IMR-90 (cell line): ENCODE measurements at regions not wholly inside any gene's neighbourhood (a gene's known extent, or its start where the extent isn't known, plus 50 kb on each side); places are given as distances from the start of the nearest gene placed in this dataset.

ENCODE experiments used
- ATAC-seq: fragments of 200-7000 bp; cut with Tn5 transposase; 2 replicates; pipeline ENCODE4 v1.9.1; 2020; ENCODE audit warnings: low read depth, mild to moderate bottlenecking, moderate library complexity
- BruUV-seq: library from RNA; stranded (reverse); fragments of 400-500 nt; replicated peaks from 2 replicates; lab custom pipeline; 2021; lab: Mats Ljungman, UMichigan
- CTCF ChIA-PET: fragments of 300-600 bp; formaldehyde crosslinking; extraction: SDS; loops from one replicate; lab custom pipeline; 2021; ENCODE audit warnings: antibody characterized with exemption; lab: Yijun Ruan, JAX
- POLR2A ChIA-PET: fragments of 300-600 bp; sonication (Branson Sonifier 250); formaldehyde crosslinking; loops from one replicate; lab custom pipeline; 2022; ENCODE audit warnings: antibody characterized with exemption; ENCODE audit not compliant: unreplicated experiment; lab: Charles Lee
- DNase-seq: peaks from one replicate; pipeline ENCODE4 v3.0.0; 2013
- H2AFZ ChIP-seq: replicated peaks from 2 replicates; pipeline ENCODE3; 2013; ENCODE audit warnings: low read length, mild to moderate bottlenecking; ENCODE audit not compliant: poor library complexity
- H2AK5ac ChIP-seq: 2 replicates; pipeline ENCODE4 v1.6.1; 2013; ENCODE audit warnings: low read depth, low read length, inconsistent platforms
- H2AK9ac ChIP-seq: replicated peaks from 2 replicates; pipeline ENCODE3; 2013; ENCODE audit warnings: mild to moderate bottlenecking, low read depth, low read length, moderate library complexity; ENCODE audit not compliant: poor library complexity
- H2BK120ac ChIP-seq: 2 replicates; pipeline ENCODE4 v1.6.1; 2013; ENCODE audit warnings: low read depth, low read length, inconsistent platforms
- H2BK15ac ChIP-seq: 3 replicates; pipeline ENCODE4 v1.6.1; 2013; ENCODE audit warnings: low read depth, low read length, inconsistent platforms
- H2BK20ac ChIP-seq: 2 replicates; pipeline ENCODE4 v1.6.1; 2013; ENCODE audit warnings: low read depth, mild to moderate bottlenecking, inconsistent platforms, low read length, moderate library complexity
- H2BK5ac ChIP-seq: 2 replicates; pipeline ENCODE4 v1.6.1; 2013; ENCODE audit warnings: mild to moderate bottlenecking, low read depth, low read length, inconsistent platforms; ENCODE audit not compliant: poor library complexity, severe bottlenecking
- H3K14ac ChIP-seq: replicated peaks from 2 replicates; pipeline ENCODE4 v1.6.1; 2013; ENCODE audit warnings: low read depth, low read length, inconsistent platforms
- H3K18ac ChIP-seq: 2 replicates; pipeline ENCODE4 v1.6.1; 2013; ENCODE audit warnings: low read depth, low read length, control low read depth
- H3K23ac ChIP-seq: 2 replicates; pipeline ENCODE4 v1.6.1; 2013; ENCODE audit warnings: low read depth, low read length, inconsistent platforms
- H3K27ac ChIP-seq: 2 replicates; pipeline ENCODE4 v1.5.1; 2013; ENCODE audit warnings: mild to moderate bottlenecking, control low read depth, low read length; ENCODE audit not compliant: insufficient read depth
- H3K27me3 ChIP-seq: 2 replicates; pipeline ENCODE4 v1.6.1; 2013; ENCODE audit warnings: low read length; ENCODE audit not compliant: control insufficient read depth, insufficient read depth
- H3K36me3 ChIP-seq: 2 replicates; pipeline ENCODE4 v1.6.1; 2013; ENCODE audit warnings: low read length, mixed read lengths; ENCODE audit not compliant: control insufficient read depth, insufficient read depth
- H3K4ac ChIP-seq: 2 replicates; pipeline ENCODE4 v1.6.1; 2013; ENCODE audit warnings: low read depth, low read length, inconsistent platforms
- H3K4me1 ChIP-seq: 2 replicates; pipeline ENCODE4 v1.6.1; 2013; ENCODE audit warnings: low read length, mixed read lengths; ENCODE audit not compliant: control insufficient read depth, insufficient read depth
- H3K4me2 ChIP-seq: 2 replicates; pipeline ENCODE4 v1.6.1; 2013; ENCODE audit warnings: low read depth, mild to moderate bottlenecking, control low read depth, low read length, moderate library complexity
- H3K4me3 ChIP-seq: 2 replicates; pipeline ENCODE4 v1.5.1; 2013; ENCODE audit warnings: low read depth, mild to moderate bottlenecking, control low read depth, low read length, moderate library complexity; ENCODE audit not compliant: insufficient read depth
- H3K56ac ChIP-seq: 2 replicates; pipeline ENCODE4 v1.6.1; 2013; ENCODE audit warnings: low read length, inconsistent platforms; ENCODE audit not compliant: insufficient read depth; ENCODE audit errors: extremely low read depth
- H3K79me1 ChIP-seq, 2 experiments: 2 replicates each; pipeline ENCODE4 v1.6.1; 2013; ENCODE audit warnings: low read length in 2 of 2, inconsistent platforms in 1 of 2, low read depth in 1 of 2
- H3K9ac ChIP-seq: 2 replicates; pipeline ENCODE4 v1.6.1; 2013; ENCODE audit warnings: low read depth, low read length, control low read depth
- H3K9me1 ChIP-seq: 2 replicates; pipeline ENCODE4 v1.6.1; 2013; ENCODE audit warnings: low read length, inconsistent platforms; ENCODE audit not compliant: insufficient read depth
- H3K9me3 ChIP-seq: 2 replicates; pipeline ENCODE4 v1.6.1; 2013; ENCODE audit warnings: low read length; ENCODE audit not compliant: control insufficient read depth, insufficient read depth
- H4K20me1 ChIP-seq: 2 replicates; pipeline ENCODE4 v1.6.1; 2013; ENCODE audit warnings: low read length, inconsistent platforms; ENCODE audit not compliant: insufficient read depth
- H4K5ac ChIP-seq: 2 replicates; pipeline ENCODE4 v1.6.1; 2013; ENCODE audit warnings: mild to moderate bottlenecking, low read depth, low read length, control low read depth
- H4K8ac ChIP-seq, 2 experiments: 2 replicates each; pipeline ENCODE4 v1.6.1; 2013; ENCODE audit warnings: low read depth in 2 of 2, low read length in 2 of 2, control low read depth in 1 of 2, inconsistent platforms in 1 of 2
- H4K91ac ChIP-seq: 2 replicates; pipeline ENCODE4 v1.6.1; 2013; ENCODE audit warnings: low read depth, low read length, inconsistent platforms; ENCODE audit not compliant: insufficient read depth
- BHLHE40 ChIP-seq: fragments of 150-350 bp; IDR thresholded peaks from 2 replicates; pipeline ENCODE4 v1.6.1; 2016; ENCODE audit warnings: mild to moderate bottlenecking, low read depth, low read length
- CEBPB ChIP-seq: IDR thresholded peaks from 2 replicates; pipeline ENCODE4 v1.6.1; 2012; ENCODE audit warnings: low read depth, low read length, improper control_type of control experiment
- CHD1 ChIP-seq: IDR thresholded peaks from 2 replicates; pipeline ENCODE4 v1.6.1; 2012; ENCODE audit warnings: low read depth, low read length, improper control_type of control experiment
- FOS ChIP-seq: fragments of 150-350 bp; IDR thresholded peaks from 2 replicates; pipeline ENCODE4 v1.6.1; 2016; ENCODE audit warnings: low read depth, low read length
- MAFK ChIP-seq: IDR thresholded peaks from 2 replicates; pipeline ENCODE4 v1.6.1; 2012; ENCODE audit warnings: low read depth, low read length, improper control_type of control experiment
- MAZ ChIP-seq: IDR thresholded peaks from 2 replicates; pipeline ENCODE4 v1.6.1; 2012; ENCODE audit warnings: low read depth, mild to moderate bottlenecking, low read length, improper control_type of control experiment, moderate library complexity, borderline replicate concordance
- MXI1 ChIP-seq: IDR thresholded peaks from 2 replicates; pipeline ENCODE4 v1.6.1; 2012; ENCODE audit warnings: low read depth, mild to moderate bottlenecking, low read length, moderate library complexity, borderline replicate concordance
- NFE2L2 ChIP-seq: fragments of 150-350 bp; IDR thresholded peaks from 2 replicates; pipeline ENCODE4 v1.6.1; 2016; ENCODE audit warnings: low read depth, mild to moderate bottlenecking, low read length
- POLR2A ChIP-seq: IDR thresholded peaks from 2 replicates; pipeline ENCODE4 v1.6.1; 2012; ENCODE audit warnings: mild to moderate bottlenecking, low read depth, low read length
- RAD21 ChIP-seq: IDR thresholded peaks from 2 replicates; pipeline ENCODE4 v1.6.1; 2012; ENCODE audit warnings: low read length, improper control_type of control experiment
- RCOR1 ChIP-seq: IDR thresholded peaks from 2 replicates; pipeline ENCODE4 v1.6.1; 2012; ENCODE audit warnings: mild to moderate bottlenecking, low read length, improper control_type of control experiment; ENCODE audit not compliant: insufficient replicate concordance
- RFX5 ChIP-seq: IDR thresholded peaks from 2 replicates; pipeline ENCODE4 v1.8.0; 2012; ENCODE audit warnings: low read depth, mild to moderate bottlenecking, low read length, moderate library complexity
- SMC3 ChIP-seq: fragments of 150-350 bp; IDR thresholded peaks from 2 replicates; pipeline ENCODE4 v1.6.1; 2016; ENCODE audit warnings: low read depth, mild to moderate bottlenecking, antibody characterized with exemption, low read length, moderate library complexity
- WGBS, 2 experiments: methylation state at CpG; one replicate each; pipeline versions ENCODE4 v1.1.5 to v1.1.7; 2013; ENCODE audit warnings: missing lambda C conversion rate in 2 of 2; ENCODE audit not compliant: insufficient read length in 1 of 2; ENCODE audit errors: extremely low coverage in 2 of 2; 5-methylcytosine and 5-hydroxymethylcytosine counted together
- dilution Hi-C: fragments of 300-500 bp; cut with HindIII; formaldehyde crosslinking; loops from one replicate; pipeline ENCODE4 v1.14.3; 2018; ENCODE audit warnings: low sequenced_read_pairs; ENCODE audit not compliant: unreplicated experiment
- in situ Hi-C: fragments of 300-500 bp; cut with MboI; formaldehyde crosslinking; loops from 3 replicates; pipeline ENCODE4 v1.14.3; 2019; ENCODE audit warnings: low sequenced_read_pairs, inconsistent platforms, mixed read lengths
- intact Hi-C: fragments of 100-400 bp; cut with micrococcal nuclease; formaldehyde crosslinking; loops from 2 replicates; pipeline ENCODE4 v1.10.0; 2022
- TF ChIP-seq, protein P1 (sequence below): fragments of 150-350 bp; IDR thresholded peaks from 2 replicates; pipeline ENCODE4 v1.6.1; 2017; ENCODE audit warnings: mild to moderate bottlenecking, antibody characterized with exemption, low read length, low read depth
- TF ChIP-seq, protein P2 (sequence below): conservative IDR thresholded peaks from 2 replicates; pipeline ENCODE4 v1.5.1; 2012; ENCODE audit warnings: mild to moderate bottlenecking, low read depth, low read length, improper control_type of control experiment
- TF ChIP-seq, protein P3 (sequence below): fragments of 150-350 bp; IDR thresholded peaks from 2 replicates; pipeline ENCODE4 v1.6.1; 2016; ENCODE audit warnings: low read depth, mild to moderate bottlenecking, low read length, moderate library complexity, borderline replicate concordance

GRCh38 chr7:27351786-27352185, 109.2 kb downstream of the EVX1 start:
- no peaks in the 10 kb centered on the region for H3K9me1 ChIP-seq
- no peak overlapping the region for H3K18ac ChIP-seq
- H3K4me1 ChIP-seq: no peaks in the 10 kb centered on the region
- H2BK5ac ChIP-seq: no peak overlapping the region
- 80% methylated on average over 1 of the region's 5 CpGs; no CpG with 5 or more reads in 1 of the 2 experiments for WGBS, 2 experiments
- no TSS peak for BruUV-seq
- no peak overlapping the region for H2AFZ ChIP-seq
- in situ Hi-C loops: no loop called here
- peaks cover 19% of the 10 kb centered on the region for H3K27me3 ChIP-seq
- H3K9ac ChIP-seq: no peak overlapping the region
- ATAC-seq (no peak), DNase-seq (no peak)
- no peak overlapping the region for H2AK9ac ChIP-seq
- no peak overlapping the region for H4K8ac ChIP-seq
- no peak overlapping the region for H3K27ac ChIP-seq
- no peak overlapping the region for H3K4ac ChIP-seq
- TF ChIP-seq NFE2L2 (no peak), MAZ (no peak), RAD21 (no peak), FOS (no peak), RFX5 (no peak), MXI1 (no peak), CEBPB (no peak), RCOR1 (no peak), POLR2A (no peak), BHLHE40 (no peak), SMC3 (no peak), CHD1 (no peak), MAFK (no peak)
- TF ChIP-seq, protein P1, sequence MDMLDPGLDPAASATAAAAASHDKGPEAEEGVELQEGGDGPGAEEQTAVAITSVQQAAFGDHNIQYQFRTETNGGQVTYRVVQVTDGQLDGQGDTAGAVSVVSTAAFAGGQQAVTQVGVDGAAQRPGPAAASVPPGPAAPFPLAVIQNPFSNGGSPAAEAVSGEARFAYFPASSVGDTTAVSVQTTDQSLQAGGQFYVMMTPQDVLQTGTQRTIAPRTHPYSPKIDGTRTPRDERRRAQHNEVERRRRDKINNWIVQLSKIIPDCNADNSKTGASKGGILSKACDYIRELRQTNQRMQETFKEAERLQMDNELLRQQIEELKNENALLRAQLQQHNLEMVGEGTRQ: no peak
- TF ChIP-seq, protein P2, sequence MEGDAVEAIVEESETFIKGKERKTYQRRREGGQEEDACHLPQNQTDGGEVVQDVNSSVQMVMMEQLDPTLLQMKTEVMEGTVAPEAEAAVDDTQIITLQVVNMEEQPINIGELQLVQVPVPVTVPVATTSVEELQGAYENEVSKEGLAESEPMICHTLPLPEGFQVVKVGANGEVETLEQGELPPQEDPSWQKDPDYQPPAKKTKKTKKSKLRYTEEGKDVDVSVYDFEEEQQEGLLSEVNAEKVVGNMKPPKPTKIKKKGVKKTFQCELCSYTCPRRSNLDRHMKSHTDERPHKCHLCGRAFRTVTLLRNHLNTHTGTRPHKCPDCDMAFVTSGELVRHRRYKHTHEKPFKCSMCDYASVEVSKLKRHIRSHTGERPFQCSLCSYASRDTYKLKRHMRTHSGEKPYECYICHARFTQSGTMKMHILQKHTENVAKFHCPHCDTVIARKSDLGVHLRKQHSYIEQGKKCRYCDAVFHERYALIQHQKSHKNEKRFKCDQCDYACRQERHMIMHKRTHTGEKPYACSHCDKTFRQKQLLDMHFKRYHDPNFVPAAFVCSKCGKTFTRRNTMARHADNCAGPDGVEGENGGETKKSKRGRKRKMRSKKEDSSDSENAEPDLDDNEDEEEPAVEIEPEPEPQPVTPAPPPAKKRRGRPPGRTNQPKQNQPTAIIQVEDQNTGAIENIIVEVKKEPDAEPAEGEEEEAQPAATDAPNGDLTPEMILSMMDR: no peak
- TF ChIP-seq, protein P3, sequence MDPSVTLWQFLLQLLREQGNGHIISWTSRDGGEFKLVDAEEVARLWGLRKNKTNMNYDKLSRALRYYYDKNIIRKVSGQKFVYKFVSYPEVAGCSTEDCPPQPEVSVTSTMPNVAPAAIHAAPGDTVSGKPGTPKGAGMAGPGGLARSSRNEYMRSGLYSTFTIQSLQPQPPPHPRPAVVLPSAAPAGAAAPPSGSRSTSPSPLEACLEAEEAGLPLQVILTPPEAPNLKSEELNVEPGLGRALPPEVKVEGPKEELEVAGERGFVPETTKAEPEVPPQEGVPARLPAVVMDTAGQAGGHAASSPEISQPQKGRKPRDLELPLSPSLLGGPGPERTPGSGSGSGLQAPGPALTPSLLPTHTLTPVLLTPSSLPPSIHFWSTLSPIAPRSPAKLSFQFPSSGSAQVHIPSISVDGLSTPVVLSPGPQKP: no peak
- POLR2A ChIA-PET: no interaction called here
- no peaks in the 10 kb centered on the region for H3K9me3 ChIP-seq
- no peaks in the 10 kb centered on the region for H3K79me1 ChIP-seq
- no peak overlapping the region for H2BK15ac ChIP-seq
- H3K4me3 ChIP-seq: no peak overlapping the region
- intact Hi-C loops: no loop called here
- H4K5ac ChIP-seq: no peak overlapping the region
- H3K14ac ChIP-seq: no peak overlapping the region
- H3K36me3 ChIP-seq: no peaks in the 10 kb centered on the region
- no peak overlapping the region for H2AK5ac ChIP-seq
- H4K91ac ChIP-seq: no peak overlapping the region
- dilution Hi-C loops: no loop called here
- no peak overlapping the region for H2BK20ac ChIP-seq
- H3K4me2 ChIP-seq: no peak overlapping the region
- no peaks in the 10 kb centered on the region for H4K20me1 ChIP-seq
- H3K23ac ChIP-seq: no peak overlapping the region
- no peak overlapping the region for H2BK120ac ChIP-seq
- CTCF ChIA-PET: no interaction called here
- no peak overlapping the region for H3K56ac ChIP-seq
